ENCODE measurements at regions not wholly inside any gene's neighbourhood (a gene's known extent, or its start where the extent isn't known, plus 50 kb on each side); places are given as distances from the start of the nearest gene placed in this dataset.

DNA sequence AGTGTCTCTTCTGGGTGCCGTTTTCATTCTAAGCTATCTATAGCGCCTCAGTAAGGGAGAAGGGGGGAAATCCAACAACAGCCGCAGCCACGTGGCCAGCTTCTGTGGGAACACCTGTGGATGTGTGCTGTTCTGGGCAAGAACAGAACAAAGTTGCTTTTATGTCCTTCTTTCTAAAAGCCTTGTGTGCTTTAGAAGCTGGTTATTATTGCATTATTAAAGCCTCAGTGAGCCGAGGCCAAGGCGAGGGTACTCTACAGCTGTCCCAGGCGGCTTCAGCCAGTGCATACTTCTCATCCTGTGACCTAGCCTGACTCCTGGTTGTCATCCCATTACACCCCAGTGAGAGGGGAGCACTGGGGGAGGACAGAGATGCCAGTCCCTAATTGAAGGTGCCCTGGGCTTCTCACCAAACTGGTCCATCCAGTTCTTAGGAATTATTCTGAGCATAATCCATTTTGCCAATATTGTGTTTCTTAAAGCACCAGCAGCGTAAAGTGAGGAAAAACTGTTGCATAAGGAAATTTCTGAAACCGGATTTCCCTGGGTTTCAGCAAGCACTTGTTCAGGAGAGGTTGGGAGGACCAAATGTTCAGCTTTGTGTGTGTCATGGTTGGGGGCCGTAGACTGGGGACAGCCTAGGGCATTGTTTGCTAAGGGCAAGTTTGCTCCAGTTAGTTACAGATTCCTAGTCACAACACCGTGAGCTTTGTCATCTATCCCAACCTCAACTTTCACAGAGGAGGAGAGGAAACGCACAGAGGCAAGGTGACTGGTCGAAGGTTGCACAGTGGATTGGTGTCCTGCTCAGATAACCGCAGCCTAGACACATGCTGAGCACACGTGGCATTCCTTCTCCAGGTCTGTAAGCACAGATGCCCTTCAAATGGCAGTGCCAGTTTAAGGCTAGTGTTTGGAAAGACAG is 61.0 kb upstream of the ATP1A1 start (continued):
- TF ChIP-seq LCORL (IDR thresholded peaks at IDR 0.05) (no peak), LCORL (CRISPR knock-in tag; IDR thresholded peaks at IDR 0.05) (peak; percentile 40; the same call in 1 of the 2 replicates), ZNF484 (CRISPR knock-in tag; IDR thresholded peaks at IDR 0.05; ENCODE audit: borderline replicate concordance, low read depth) (peak; percentile 45; the same call in 1 of the 2 replicates), SSRP1 (CRISPR knock-in tag; IDR thresholded peaks at IDR 0.05) (no peak), HOXA3 (CRISPR knock-in tag; IDR thresholded peaks at IDR 0.05) (peak; percentile 39; the same call in 1 of the 2 replicates), ATF7 (IDR thresholded peaks at IDR 0.05) (no peak), ATF7 (CRISPR knock-in tag; IDR thresholded peaks at IDR 0.05) (peak; percentile 68), NFIC (IDR thresholded peaks at IDR 0.05; ENCODE audit: low read length) (no peak), NCOA2 (CRISPR knock-in tag; IDR thresholded peaks at IDR 0.05) (peak; percentile 41; the same call in 1 of the 2 replicates), ELF3 (CRISPR knock-in tag; IDR thresholded peaks at IDR 0.05) (0 out of 2 replicates have a peak, but pooled peaks have one; percentile 32), ZNF280D (CRISPR knock-in tag; IDR thresholded peaks at IDR 0.05) (peak; percentile 30; the same call in 1 of the 2 replicates), HNRNPL (IDR thresholded peaks at IDR 0.05; ENCODE audit: low read depth, low read length) (no peak), SALL1 (CRISPR knock-in tag; IDR thresholded peaks at IDR 0.05) (peak; percentile 87), ZSCAN21 (CRISPR knock-in tag; IDR thresholded peaks at IDR 0.05; ENCODE audit: borderline replicate concordance) (0 out of 2 replicates have a peak, but pooled peaks have one; percentile 51), GATAD2A (CRISPR knock-in tag; IDR thresholded peaks at IDR 0.05) (peak; percentile 64), PAXIP1 (CRISPR knock-in tag; conservative IDR thresholded peaks at IDR 0.05) (peak; percentile 73), TFDP1 (CRISPR knock-in tag; IDR thresholded peaks at IDR 0.05; ENCODE audit: borderline replicate concordance) (peak; percentile 58; the same call in 1 of the 2 replicates), YEATS4 (CRISPR knock-in tag; IDR thresholded peaks at IDR 0.05; ENCODE audit: borderline replicate concordance) (0 out of 2 replicates have a peak, but pooled peaks have one; percentile 48), MEF2D (CRISPR knock-in tag; IDR thresholded peaks at IDR 0.05) (peak; percentile 61; the same call in 1 of the 2 replicates)
- TF ChIP-seq, protein P1, sequence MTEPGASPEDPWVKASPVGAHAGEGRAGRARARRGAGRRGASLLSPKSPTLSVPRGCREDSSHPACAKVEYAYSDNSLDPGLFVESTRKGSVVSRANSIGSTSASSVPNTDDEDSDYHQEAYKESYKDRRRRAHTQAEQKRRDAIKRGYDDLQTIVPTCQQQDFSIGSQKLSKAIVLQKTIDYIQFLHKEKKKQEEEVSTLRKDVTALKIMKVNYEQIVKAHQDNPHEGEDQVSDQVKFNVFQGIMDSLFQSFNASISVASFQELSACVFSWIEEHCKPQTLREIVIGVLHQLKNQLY (CRISPR knock-in tag; IDR thresholded peaks at IDR 0.05): peak; percentile 53; the same call in 1 of the 2 replicates
- TF ChIP-seq, protein P2, sequence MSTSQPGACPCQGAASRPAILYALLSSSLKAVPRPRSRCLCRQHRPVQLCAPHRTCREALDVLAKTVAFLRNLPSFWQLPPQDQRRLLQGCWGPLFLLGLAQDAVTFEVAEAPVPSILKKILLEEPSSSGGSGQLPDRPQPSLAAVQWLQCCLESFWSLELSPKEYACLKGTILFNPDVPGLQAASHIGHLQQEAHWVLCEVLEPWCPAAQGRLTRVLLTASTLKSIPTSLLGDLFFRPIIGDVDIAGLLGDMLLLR (CRISPR knock-in tag; IDR thresholded peaks at IDR 0.05): peak; percentile 47; the same call in 1 of the 2 replicates
